Neural cell (in vitro differentiated cells): ENCODE measurements at regions not wholly inside any gene's neighbourhood (a gene's known extent, or its start where the extent isn't known, plus 50 kb on each side); places are given as distances from the start of the nearest gene placed in this dataset.

Experiments
- CTCF ChIP-seq: fragments of 450-650 bp; IDR thresholded peaks from 2 replicates; pipeline ENCODE4 v1.5.1; 2014; ENCODE audit warnings: antibody characterized with exemption, mild to moderate bottlenecking, moderate library complexity; ENCODE audit not compliant: poor library complexity, severe bottlenecking
- EZH2 ChIP-seq: fragments of 200-600, 300-800 bp; shearing (Covaris generic), sonication (generic); IDR thresholded peaks from 2 replicates; pipeline ENCODE4 v1.6.1; 2014; ENCODE audit warnings: antibody characterized with exemption, low read length, borderline replicate concordance, mild to moderate bottlenecking; ENCODE audit not compliant: insufficient read depth, poor library complexity, severe bottlenecking
- MXI1 ChIP-seq: fragments of 450-650 bp; conservative IDR thresholded peaks from 2 replicates; pipeline ENCODE4 v1.6.1; 2014; ENCODE audit warnings: antibody characterized with exemption, mild to moderate bottlenecking; ENCODE audit not compliant: poor library complexity, severe bottlenecking
- POLR2AphosphoS5 ChIP-seq: IDR thresholded peaks from 2 replicates; pipeline ENCODE4 v1.6.1; 2012

GRCh38 chr12:77319166-77319565 lies 253.8 kb upstream of the E2F7 start:
- TF ChIP-seq EZH2 (no peak), CTCF (no peak), POLR2AphosphoS5 (no peak), MXI1 (no peak)
